SK-N-SH (cell line): ENCODE measurements at regions not wholly inside any gene's neighbourhood (a gene's known extent, or its start where the extent isn't known, plus 50 kb on each side); places are given as distances from the start of the nearest gene placed in this dataset.

Experiments
- CTCF ChIP-seq: fragments of 200-600 bp; sonication (generic); IDR thresholded peaks from 2 replicates; pipeline ENCODE4 v1.6.1; 2017; ENCODE audit warnings: antibody characterized with exemption, mild to moderate bottlenecking, moderate library complexity
- MXI1 ChIP-seq: IDR thresholded peaks from 2 replicates; pipeline ENCODE4 v1.6.1; 2012; ENCODE audit warnings: mild to moderate bottlenecking, low read depth, low read length, improper control_type of control experiment
- POLR2AphosphoS5 ChIP-seq: IDR thresholded peaks from 2 replicates; pipeline ENCODE4 v1.6.1; 2012; ENCODE audit warnings: low read depth, low read length

- TF ChIP-seq POLR2AphosphoS5 (no peak), CTCF (no peak), MXI1 (no peak)
Measured at GRCh38 chr6:148203281-148203925, 139.2 kb upstream of the SASH1 start.
